ENCODE measurements at regions not wholly inside any gene's neighbourhood (a gene's known extent, or its start where the extent isn't known, plus 50 kb on each side); places are given as distances from the start of the nearest gene placed in this dataset.

DNA sequence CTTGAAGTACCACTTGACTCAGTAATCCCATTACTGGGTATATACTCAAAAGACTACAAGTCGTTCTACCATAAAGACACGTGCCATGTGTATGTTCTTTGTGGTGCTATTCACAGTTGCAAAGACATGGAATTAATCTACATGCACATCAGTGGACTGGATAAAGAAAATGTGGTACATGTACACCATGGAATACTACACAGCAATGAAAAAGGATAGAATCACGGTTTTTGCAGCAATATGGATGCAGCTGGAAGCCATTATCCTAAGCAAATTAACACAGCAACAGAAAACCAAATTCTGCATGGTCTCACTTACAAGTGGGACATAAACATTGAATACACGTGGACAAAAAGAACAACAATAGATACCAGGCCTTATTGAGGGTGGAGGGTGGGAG, 583.4 kb upstream of the CELF2 start:
- Histone ChIP-seq H3K9me1 (ENCODE audit: insufficient read depth, low read length) (no peaks in the 10 kb centered on the region), H3K4me2 (ENCODE audit: low read depth, low read length) (no peak overlapping the region), H3K4me3 (ENCODE audit: insufficient read depth, low read depth, low read length) (no peak overlapping the region), H4K20me1 (ENCODE audit: insufficient read depth, low read length) (no peaks in the 10 kb centered on the region), H3K36me3 (ENCODE audit: control insufficient read depth, insufficient read depth, low read length) (no peaks in the 10 kb centered on the region), H2BK120ac (ENCODE audit: low read depth, low read length) (no peak overlapping the region), H3K27ac (ENCODE audit: insufficient read depth, low read length) (no peak overlapping the region), H2BK20ac (ENCODE audit: low read depth, low read length) (no peak overlapping the region), H2AK5ac (ENCODE audit: low read depth, low read length) (no peak overlapping the region), H3K14ac (replicated peaks; ENCODE audit: low read depth, low read length) (no peak overlapping the region), H3K56ac (ENCODE audit: extremely low read depth, insufficient read depth, low read length) (no peak overlapping the region), H4K8ac (ENCODE audit: low read depth in 2 of 2, low read length in 2 of 2) (no peak overlapping the region), H3K9ac (ENCODE audit: low read depth, low read length) (no peak overlapping the region), H3K27me3 (ENCODE audit: control insufficient read depth, insufficient read depth, low read length) (no peaks in the 10 kb centered on the region), H2AFZ (replicated peaks; ENCODE audit: low read length, poor library complexity) (no peak overlapping the region), H4K91ac (ENCODE audit: insufficient read depth, low read depth, low read length) (no peak overlapping the region), H3K4ac (ENCODE audit: low read depth, low read length) (no peak overlapping the region), H2BK5ac (ENCODE audit: low read depth, low read length, poor library complexity, severe bottlenecking) (no peak overlapping the region), H4K5ac (ENCODE audit: low read depth, low read length) (no peak overlapping the region), H3K18ac (ENCODE audit: low read depth, low read length) (no peak overlapping the region), H3K9me3 (ENCODE audit: control insufficient read depth, insufficient read depth, low read length) (no peaks in the 10 kb centered on the region), H3K4me1 (ENCODE audit: control insufficient read depth, insufficient read depth, low read length) (no peaks in the 10 kb centered on the region), H3K79me1 (ENCODE audit: low read depth in 1 of 2, low read length in 2 of 2) (no peaks in the 10 kb centered on the region), H2AK9ac (replicated peaks; ENCODE audit: low read depth, low read length, poor library complexity) (no peak overlapping the region), H3K23ac (ENCODE audit: low read depth, low read length) (no peak overlapping the region), H2BK15ac (ENCODE audit: low read depth, low read length) (no peak overlapping the region)
- no CpG with 5 or more reads among the region's 4 CpGs for WGBS, 2 experiments (ENCODE audit: extremely low coverage in 2 of 2, insufficient read length in 1 of 2)
- intact Hi-C loops (cut with micrococcal nuclease), result no loop called here
- ChIA-PET CTCF (no interaction called here), POLR2A (ENCODE audit: unreplicated experiment) (no interaction called here)
- TF ChIP-seq CHD1 (IDR thresholded peaks at IDR 0.05; ENCODE audit: low read depth, low read length) (no peak), MAZ (IDR thresholded peaks at IDR 0.05; ENCODE audit: borderline replicate concordance, low read depth, low read length) (no peak), RFX5 (IDR thresholded peaks at IDR 0.05; ENCODE audit: low read depth, low read length) (no peak), MAFK (IDR thresholded peaks at IDR 0.05; ENCODE audit: low read depth, low read length) (no peak), RAD21 (IDR thresholded peaks at IDR 0.05; ENCODE audit: low read length) (no peak), CEBPB (IDR thresholded peaks at IDR 0.05; ENCODE audit: low read depth, low read length) (no peak), SMC3 (IDR thresholded peaks at IDR 0.05; ENCODE audit: low read depth, low read length) (no peak), POLR2A (IDR thresholded peaks at IDR 0.05; ENCODE audit: low read depth, low read length) (no peak), BHLHE40 (IDR thresholded peaks at IDR 0.05; ENCODE audit: low read depth, low read length) (no peak), RCOR1 (IDR thresholded peaks at IDR 0.05; ENCODE audit: insufficient replicate concordance, low read length) (no peak)
- TF ChIP-seq, protein P1, sequence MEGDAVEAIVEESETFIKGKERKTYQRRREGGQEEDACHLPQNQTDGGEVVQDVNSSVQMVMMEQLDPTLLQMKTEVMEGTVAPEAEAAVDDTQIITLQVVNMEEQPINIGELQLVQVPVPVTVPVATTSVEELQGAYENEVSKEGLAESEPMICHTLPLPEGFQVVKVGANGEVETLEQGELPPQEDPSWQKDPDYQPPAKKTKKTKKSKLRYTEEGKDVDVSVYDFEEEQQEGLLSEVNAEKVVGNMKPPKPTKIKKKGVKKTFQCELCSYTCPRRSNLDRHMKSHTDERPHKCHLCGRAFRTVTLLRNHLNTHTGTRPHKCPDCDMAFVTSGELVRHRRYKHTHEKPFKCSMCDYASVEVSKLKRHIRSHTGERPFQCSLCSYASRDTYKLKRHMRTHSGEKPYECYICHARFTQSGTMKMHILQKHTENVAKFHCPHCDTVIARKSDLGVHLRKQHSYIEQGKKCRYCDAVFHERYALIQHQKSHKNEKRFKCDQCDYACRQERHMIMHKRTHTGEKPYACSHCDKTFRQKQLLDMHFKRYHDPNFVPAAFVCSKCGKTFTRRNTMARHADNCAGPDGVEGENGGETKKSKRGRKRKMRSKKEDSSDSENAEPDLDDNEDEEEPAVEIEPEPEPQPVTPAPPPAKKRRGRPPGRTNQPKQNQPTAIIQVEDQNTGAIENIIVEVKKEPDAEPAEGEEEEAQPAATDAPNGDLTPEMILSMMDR (conservative IDR thresholded peaks at IDR 0.05; ENCODE audit: low read depth, low read length), result no peak
- in situ Hi-C loops (cut with MboI; ENCODE audit: low sequenced_read_pairs), result no loop called here
- DNase-seq, result no peak
- dilution Hi-C loops (cut with HindIII; ENCODE audit: low sequenced_read_pairs, unreplicated experiment), result no loop called here
- no peak for ATAC-seq (ENCODE audit: low read depth)
- no TSS peak for BruUV-seq (replicated peaks)

All from IMR-90 (cell line).